Lung microvascular endothelial cell (primary cell): ENCODE measurements at regions not wholly inside any gene's neighbourhood (a gene's known extent, or its start where the extent isn't known, plus 50 kb on each side); places are given as distances from the start of the nearest gene placed in this dataset.
"Not testable (repeated sequence)": the region's sequence is repeated elsewhere in the genome, so short reads cannot be mapped to it uniquely, and the experiment has no call there.

ENCODE experiments used
- DNase-seq, 2 donors: peaks; one replicate each; pipeline versions ENCODE4 v3.0.0 to v3.0.0-alpha.2; 2010; ENCODE audit warnings: low read depth in 2 of 2

DNA sequence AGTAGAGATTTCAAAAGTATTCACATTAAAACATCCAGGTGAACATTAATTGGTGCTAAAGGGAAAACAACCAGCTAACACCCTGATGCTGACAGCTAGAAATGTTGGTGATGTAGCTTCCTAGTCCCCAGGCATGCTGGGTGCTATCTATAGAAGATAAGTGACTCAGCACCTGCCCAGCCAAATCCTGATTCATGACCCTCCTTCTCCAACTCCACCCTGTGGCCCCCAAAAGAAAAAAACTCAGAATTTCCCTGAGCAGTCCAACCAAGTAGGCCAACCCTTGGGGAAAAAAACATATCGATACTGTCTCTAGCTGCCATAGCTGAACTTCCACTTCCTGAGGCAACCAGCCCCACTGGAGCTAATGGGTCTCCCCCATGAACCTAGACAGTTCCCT, 197.6 kb upstream of the KLF3 start:
- DNase-seq, result no peak

DNA sequence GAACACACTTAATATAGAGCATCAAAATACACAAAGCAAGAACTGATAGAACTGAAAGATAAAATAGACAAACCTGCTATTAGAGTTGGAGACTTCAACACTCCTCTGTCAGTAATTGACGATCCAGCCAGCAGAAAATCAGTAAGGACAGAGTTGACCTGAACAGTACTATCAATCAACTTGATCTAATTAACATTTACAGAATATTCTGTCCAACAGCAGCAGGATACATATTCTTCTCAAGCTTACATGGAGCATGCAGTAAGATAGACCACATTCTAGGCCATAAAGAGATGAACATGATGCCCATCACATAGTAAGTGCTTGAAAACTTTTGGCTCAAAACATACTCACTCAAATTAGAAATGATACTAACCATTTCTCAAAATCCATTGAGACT, 196.7 kb upstream of the KLF3 start:
- no peak for DNase-seq

DNA sequence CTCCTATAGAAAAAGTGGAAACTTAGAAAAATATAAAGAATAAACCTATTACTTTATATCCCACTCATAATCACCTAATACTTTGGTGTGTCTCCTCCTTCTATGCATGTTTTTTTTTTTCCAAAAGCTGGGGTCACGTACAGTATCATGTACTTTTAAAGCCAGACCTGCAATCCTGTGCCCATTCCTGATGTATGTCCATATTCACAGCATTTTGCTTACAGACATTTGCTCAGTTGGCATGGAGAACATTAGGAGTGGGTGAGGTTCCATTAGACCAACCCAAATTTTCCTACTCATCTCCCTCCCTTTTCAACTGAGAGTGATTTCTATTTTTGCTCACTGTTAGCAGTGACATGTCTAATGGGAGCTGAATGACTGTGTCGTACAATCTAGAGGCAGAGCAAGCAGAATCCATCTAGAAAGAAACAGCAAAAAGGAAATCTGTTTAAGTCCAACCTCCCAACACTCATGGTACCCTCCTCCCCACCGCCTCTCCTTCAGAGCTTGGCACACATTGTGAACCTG, 195.6 kb upstream of the KLF3 start:
- DNase-seq, result no peak

DNA sequence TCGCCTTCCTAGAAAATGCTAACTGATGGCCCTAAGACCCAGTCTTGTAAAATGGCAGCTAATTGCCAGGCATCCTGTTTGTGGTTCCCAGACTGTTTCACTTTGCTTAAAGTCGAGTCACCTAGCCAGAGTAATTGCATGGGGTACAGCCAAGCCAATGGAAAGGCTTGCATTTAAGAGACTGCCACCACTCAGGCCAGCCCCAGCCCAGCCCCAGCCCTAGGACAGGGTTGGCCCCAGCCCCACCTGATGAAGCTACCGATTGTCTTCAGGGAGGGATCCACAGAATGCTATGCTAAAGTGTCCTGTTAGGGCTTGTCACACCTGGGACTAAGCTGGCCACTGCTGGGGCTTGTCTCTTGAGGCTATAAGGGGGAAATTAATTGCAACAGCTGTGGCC, 194.6 kb upstream of the KLF3 start:
- no peak for DNase-seq

DNA sequence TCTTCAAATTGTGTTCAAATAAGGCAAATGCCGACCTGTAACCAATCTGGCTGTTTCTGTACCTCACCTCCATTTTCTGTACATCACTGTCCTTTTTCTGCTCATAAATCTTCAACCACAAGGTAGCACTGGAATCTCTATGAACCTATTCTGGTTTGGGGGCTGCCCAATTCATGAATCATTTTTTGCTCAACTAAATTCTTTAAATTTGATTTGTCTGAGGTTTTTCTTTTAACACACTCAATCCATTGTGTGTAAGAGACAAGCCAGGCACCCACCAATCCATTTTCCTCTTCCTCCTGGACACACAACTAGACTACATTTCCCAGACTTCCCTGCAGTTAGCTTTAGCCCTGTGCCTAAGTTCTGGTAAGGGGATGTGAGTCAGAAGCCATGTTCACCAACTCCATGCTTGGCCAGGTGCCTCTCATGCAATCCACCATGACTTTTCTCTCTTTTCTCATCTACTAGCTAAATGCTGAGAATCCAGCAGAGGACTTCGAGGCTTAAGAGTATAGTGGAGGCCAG, 193.2 kb upstream of the KLF3 start:
- DNase-seq, result no peak

DNA sequence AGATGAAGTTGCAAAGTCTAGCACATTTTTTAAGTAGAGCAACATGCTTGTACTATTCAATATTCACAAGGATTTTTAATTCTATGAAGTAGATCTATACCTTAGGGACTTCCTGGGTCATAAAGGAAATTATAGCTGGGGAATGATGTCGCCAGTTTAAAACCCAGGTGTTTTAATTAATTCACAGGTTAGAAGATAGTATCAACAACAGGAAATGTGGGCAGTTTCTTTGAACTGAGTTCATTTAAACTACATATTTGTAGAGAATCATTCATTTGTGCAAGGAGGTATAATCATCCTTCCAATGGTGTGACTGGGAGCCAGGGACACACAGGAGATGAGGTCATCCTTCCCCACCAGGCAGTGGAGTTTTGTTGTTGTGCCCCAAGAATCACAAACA, 181.3 kb upstream of the KLF3 start:
- no peak for DNase-seq

DNA sequence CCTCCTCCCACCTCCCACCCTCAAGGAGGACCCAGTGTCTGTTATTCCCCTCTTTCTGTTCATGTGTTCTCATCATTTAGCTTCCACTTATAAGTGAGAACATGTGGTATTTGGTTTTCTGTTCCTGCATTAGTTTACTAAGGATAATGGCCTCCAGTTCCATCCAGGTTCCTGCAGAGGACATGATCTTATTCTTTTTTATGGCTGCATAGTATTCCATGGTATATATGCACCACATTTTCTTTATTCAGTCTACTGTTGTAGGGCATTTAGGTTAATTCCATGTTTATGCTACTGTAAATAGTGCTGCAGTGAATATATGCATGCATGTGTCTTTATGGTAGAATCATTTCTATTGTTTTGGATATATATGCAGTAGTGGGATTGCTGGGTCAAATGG, 180.4 kb upstream of the KLF3 start:
- not testable (repeated sequence) for DNase-seq

DNA sequence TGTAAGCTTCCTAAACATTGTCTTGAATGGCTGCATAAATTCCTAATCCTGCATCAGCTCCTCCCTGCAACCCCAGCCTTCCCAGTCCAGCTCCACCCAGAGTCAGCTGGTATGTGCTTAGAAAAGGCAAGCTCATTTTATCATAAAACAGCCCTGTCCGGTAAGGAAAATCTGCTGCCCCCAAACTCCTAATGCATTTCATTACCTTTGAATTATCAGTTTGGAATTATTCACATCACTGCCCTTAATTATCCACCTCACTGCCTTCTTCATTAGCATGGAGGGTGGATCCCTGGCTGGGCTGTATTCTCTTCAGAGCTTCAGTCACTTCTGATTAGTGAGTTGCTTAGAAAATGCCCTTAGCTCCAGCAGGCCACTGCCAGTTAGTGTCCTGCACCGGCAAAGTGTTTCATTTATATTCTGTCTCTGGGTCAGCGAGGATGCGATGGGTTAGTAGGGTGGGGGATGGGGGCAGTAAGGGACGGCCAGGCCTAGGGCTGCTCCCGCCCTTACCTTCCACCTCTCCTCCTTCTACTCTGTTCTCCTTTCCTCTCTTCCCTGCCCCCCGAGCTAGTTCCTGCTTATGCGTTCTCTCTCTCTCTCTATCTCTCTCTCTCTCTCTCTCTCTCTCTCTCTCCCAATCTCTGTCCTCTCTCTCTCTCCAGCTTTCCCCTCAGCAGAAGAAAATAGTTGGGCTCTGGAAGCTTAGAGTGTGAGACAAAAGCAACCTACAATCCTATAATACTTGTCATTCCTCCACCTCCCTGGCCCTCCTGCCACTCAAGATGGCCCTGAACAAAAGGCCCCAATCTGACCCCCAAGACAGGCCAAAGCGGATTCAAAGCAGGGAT, 174.8 kb upstream of the KLF3 start:
- DNase-seq, result no peak

DNA sequence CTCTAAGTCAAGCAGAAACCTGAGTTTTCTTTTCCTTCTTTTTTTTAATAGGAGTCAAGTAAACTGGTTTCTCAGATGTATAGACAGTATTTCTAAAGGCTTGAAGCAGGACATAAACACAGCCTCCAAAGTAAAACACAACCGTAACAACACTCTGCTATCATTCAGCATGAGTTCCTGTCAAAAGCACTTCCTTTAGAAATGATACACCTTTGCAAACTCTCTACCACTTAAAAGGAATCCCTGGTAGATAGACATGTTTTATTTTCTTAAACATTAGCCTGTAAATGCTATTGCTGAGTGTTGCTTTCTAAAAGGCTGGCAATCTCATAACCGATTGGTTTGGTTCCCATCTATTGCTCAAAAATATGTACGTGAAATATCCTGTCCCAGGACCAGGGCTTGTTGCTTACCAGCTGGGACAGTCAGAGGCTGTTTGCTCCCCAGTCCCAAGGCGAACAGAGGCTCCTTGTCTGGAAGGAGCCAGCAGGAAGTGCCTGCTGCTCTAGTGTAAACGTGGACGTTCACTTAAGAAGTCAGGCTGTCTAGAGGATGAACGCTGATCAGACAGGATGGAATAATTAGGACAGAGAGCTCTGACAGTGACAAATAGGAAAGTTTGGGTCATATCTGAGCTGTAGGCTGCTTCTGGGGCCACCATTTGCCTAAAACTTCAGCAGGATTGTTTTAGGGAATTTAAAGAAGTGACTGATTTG, 173.9 kb upstream of the KLF3 start:
- DNase-seq, result peak; percentile 49 to 62

DNA sequence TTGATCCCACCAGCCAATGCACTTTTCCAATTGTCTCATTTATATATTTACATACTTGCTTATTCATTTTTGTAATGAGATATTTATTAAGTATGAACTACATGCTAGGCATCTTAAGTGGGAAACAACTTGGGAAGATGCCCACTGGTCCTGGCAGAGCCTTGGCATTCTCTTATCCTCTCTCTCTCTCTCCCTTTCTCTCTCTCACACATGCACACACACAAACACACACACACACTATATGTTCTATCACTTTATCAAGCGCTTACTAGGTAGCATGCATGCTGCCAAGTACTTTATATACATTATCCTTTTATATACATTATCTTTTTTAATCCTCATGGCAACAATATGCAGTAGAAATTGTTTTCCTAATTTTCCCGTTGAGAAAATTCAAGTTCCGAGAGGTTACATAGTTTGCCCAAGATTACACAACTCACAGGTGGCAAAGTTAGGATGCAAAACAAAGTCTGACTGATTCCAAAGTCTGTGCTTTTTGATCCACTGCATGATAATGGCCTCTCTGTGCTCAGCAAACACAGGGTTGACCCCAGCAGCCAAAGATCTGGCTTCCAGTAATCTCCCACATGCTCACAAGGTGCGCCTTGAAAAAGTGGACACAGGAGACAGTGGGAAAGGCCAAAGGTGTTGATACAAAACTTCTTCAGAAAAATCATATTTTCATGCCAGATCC, 173.1 kb upstream of the KLF3 start:
- no peak for DNase-seq

DNA sequence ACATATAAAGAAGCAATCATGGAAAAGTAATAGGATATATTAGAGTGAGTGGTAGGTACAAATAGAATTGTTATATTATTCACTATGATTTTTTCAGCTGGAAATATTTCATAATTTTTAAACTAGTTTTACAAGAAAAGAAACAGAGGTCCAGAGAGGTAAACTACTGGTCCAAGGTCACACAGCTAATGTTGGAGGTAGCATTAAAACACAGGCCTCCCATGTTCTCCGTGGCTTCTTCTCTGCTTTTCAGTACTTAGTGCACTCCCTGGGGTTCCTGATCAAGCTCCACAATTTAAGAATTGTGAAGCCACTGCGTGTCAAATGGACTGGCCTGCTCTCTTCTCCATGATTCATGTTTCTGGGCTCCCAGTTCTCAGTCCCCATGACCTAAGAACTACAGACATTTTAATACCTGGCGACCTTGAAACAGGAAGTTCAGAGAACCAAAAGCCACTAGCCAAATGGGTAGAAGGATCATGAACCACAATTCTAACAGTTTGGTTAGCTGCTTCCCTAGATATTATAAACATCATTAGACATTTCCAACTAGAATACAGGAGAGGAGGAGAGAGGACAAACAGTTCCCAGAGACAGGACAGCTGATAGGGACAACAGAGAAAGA, 172.0 kb upstream of the KLF3 start:
- no peak for DNase-seq

DNA sequence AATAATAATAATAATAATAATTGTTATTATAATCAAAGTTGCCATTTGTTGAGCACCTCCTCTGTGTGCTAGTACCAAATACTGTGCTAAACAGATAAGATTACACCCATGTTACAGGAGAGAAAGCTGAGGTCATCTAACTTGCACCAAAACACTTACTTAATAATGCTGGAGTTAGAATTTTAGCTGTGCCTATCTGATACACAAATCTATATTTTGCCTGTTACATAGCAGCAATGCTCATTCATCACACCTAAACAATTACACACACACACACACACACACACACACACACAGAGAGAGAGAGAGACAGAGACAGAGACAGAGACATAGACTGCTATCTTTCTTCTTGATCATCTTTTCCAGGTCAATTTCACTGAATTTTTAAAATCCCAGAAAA, 170.9 kb upstream of the KLF3 start:
- DNase-seq, result no peak

DNA sequence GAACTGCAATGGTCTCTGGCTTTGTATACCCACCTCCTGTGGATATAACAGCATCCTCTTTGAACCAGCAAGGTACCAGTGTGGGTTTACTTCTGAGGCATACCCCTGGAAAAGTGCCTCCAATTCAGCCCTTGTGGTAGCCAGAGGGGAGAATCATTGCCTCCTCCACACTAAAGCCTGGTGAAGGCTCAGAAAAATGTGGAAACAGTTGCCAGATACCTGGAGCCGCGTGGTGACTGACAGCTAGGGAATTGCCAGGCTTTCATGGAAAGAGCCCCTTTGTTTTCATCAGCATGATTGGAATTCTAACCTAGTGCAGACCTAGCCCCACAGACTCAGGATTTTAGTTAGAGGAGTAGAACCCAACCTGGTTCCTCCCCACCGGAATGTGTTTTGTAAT, 168.6 kb upstream of the KLF3 start:
- DNase-seq, result no peak

DNA sequence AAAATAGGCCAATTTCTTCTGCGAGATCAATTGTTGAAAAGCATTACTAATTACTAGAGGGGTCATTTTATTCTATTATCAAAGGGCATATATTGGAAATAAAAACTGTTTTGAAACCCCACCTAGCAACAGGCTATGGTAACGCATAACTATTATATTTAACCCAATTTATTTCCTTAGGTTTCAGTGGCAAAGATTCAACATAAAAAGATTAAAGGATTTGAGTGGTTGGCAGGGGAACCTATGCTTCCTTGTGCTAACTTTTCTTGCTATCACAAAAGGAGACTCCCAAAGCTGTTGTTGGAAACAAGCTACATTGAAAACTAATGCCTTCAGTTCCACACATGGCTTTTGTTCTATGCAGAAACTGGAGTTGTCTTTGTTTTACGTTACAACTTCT, 166.9 kb upstream of the KLF3 start:
- DNase-seq, result no peak

DNA sequence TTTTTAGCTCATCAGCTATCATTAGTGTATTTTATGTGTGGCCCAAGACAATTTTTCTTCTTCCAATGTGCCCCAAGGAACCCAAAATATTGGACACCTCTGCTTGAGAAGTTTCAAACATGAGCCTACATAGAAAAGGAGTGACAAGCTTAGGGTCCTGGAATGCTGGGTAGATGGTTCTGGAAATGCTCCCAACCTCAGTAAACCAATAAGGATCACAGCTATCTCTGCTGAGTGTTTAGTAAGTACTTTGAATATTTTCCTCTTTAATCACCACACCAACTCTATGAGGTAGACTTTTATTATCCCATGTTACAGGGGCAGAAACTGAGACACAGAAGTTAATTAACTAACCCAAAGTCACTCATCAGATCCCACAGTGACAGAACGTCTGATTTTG, 164.9 kb upstream of the KLF3 start:
- DNase-seq, result no peak

DNA sequence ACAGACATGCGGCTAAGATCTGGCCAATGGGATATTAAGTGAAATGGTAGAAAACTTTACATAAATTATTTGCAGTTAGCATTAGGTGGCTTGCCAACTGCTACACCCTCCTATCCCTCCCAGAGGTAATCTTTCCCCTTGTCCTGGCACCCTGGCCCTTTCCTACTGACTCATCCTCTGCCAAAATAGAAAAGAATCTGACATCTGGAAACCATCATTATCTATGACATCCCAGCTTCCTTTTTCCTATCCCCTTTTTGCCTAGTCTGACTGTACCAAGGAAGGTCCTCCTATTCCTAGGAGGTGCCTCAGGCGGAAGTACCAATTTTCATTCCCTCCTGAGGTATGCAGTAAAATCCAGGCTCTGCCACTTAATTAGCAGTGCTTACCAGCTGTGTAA, 163.6 kb upstream of the KLF3 start:
- no peak for DNase-seq

DNA sequence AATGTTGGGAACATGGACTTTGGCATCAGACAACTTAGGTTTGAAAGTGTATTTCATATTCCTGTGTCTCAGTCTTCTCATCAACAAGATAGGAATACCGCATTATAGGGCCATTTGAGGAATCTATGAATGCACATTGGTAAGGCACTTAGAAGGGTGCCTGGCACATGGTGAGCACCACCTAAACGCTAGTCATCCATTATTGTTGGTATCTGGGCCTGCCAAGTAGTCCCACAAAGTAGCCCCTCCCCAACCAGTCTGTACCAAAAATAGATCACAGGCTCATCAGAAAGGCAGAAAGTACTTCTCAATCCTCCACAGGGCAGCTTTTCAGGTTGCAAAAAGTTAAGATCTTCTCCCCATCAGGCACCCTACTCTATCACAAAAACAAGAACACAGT, 162.3 kb upstream of the KLF3 start:
- DNase-seq, result no peak

DNA sequence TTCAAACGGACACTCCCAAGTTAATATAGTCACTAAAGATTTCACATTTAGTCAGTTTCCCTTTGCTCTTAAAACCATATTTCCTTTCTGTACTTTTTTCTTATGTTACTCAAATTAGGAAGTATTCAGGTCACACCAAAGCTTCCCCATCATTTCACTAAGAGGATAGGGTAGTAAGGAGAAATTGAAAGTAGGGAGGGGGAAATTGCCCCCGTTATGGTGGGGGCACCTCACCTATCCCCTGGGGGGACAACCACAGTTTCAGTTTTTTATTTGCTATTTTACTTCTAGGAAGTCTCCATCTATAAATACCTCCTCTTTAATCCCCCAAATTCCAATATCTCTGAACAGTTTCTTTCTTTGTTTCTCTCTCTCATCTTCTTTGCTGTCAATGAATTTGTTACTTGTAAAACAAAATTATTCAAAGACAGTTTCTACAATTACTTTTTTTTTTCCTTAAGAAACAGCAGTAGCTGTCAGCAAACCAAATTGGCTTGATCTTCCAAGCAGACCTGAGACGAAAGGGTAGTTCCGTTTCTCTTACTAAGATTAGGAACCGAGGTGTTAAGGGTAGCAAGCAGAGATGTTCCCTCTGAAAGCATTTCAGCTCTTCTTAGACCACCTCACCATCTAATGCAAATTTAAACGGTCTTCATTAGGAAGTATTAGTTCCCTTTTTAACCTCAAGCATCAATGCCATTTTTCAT, 160.2 kb upstream of the KLF3 start:
- DNase-seq, result no peak

DNA sequence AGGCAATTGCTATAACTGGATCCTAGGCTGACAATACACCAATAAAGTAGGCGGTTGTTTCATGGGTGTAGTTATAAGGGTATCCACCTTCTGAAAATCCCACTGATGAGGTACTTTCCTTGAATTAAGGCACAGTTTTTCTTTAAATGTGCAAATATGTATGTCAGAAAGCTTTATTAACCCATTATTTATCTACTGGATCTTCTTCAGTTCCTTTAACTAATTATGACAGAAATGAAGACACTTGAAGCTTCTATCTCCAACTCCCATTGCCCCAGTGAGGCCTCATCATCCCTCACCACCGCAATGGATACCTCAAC, 159.6 kb upstream of the KLF3 start:
- no peak for DNase-seq

DNA sequence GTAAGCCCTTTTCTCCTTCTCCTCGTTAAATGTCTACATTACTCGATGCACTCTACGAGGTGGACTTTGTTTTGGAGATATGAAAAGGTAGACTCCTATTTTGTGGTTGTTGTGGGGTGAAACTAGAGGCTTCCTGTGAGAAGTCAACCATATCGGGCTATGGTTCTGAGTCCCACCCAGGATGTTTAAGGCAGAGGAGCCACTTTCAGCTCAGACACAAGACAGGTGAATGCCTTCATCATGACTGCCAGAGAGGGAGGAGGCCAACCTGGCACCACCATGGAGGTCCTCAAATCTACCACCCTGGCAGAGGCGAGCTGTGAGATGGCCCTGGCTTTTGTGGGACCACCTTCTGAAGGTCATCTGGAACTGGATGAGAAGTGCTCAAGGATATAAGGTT, 154.4 kb upstream of the KLF3 start:
- DNase-seq, result no peak

DNA sequence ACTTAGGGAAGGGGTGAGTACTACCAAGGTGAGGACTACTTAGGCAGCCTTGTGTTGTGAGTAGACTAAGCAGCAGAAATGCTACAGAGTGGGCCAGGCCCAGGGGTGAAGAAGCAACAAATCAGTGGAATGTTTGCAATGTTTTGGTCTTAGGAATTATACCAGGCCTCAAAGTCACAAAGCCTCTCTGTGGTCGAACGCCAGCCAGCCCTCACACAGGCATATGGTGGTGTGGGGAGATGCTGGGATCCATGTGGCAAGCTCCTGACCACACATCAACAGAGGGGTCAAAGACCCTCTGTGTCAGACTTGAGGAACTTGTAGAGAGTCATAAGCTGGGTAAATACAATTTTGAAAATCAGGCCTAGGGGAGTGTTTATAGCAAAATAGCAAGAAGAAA, 153.8 kb upstream of the KLF3 start:
- no peak for DNase-seq
